ENCODE measurements at regions not wholly inside any gene's neighbourhood (a gene's known extent, or its start where the extent isn't known, plus 50 kb on each side); places are given as distances from the start of the nearest gene placed in this dataset.

DNA sequence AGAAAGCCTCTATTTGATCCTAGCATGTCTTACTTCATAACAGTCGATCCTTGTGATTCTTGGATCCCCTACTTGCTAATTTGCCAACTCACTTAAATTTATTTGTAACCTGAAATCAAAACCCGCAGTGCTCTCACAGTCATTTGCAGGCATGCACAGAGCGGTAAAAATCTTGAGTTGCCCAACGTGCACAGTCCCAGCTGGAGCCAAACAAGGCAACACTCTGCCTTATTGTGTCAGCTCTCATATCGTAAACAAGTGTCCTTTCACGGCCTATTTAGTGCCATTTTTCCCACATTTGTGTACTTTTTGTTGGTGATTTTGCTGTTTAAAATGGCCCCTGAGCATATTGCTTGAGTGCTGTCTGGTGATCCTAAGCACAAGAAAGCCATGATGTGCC lies 511.3 kb upstream of the WWC1 start:
- no peak for ATAC-seq

DNA sequence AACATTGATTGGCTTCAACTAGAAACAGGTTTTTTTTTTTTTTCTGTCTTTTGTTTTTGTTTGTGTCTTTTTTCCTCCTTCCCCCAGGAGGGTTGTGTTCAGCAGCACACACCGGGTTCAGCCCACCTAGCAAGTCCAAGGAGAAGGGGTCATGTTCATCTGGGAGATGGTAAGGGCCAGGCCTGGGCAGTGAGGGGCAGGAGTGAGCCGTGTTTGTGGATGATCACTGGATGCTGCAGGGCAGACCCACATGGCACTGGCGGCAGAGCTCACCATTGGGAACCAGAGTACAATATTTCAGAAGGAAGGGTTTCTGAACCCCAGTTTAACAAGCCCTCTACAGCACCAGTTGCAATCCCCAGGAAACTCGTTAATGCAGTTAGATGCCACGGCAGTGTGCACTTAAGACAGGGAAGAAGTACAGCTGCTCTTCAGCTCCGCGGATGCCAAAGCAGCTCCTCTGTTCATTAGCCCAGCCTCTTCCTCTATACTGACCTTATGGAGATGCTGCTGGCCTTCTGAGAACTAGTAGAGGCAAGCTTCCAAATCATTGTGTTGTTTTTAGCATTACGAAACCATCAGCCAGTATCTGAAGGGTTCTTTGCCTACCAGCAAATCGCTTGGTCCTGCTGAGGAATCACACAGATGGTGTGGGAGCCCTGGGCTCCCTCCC lies 508.2 kb upstream of the WWC1 start:
- intact Hi-C loops (cut with DNase I), result no loop called here
- no peak for DNase-seq
- Histone ChIP-seq H3K4me1 (no peaks in the 10 kb centered on the region), H3K9me3 (no peaks in the 10 kb centered on the region), H3K4me3 (no peak overlapping the region), H3K27me3 (no peaks in the 10 kb centered on the region), H3K36me3 (no peaks in the 10 kb centered on the region), H3K27ac (no peak overlapping the region)
- peak in 1 of 4 donors; percentile 12 for ATAC-seq
- TF ChIP-seq, protein P1, sequence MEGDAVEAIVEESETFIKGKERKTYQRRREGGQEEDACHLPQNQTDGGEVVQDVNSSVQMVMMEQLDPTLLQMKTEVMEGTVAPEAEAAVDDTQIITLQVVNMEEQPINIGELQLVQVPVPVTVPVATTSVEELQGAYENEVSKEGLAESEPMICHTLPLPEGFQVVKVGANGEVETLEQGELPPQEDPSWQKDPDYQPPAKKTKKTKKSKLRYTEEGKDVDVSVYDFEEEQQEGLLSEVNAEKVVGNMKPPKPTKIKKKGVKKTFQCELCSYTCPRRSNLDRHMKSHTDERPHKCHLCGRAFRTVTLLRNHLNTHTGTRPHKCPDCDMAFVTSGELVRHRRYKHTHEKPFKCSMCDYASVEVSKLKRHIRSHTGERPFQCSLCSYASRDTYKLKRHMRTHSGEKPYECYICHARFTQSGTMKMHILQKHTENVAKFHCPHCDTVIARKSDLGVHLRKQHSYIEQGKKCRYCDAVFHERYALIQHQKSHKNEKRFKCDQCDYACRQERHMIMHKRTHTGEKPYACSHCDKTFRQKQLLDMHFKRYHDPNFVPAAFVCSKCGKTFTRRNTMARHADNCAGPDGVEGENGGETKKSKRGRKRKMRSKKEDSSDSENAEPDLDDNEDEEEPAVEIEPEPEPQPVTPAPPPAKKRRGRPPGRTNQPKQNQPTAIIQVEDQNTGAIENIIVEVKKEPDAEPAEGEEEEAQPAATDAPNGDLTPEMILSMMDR (IDR thresholded peaks at IDR 0.05), result no peak
- WGBS (ENCODE audit: insufficient coverage, low coverage, low lambda C conversion rate, missing lambda C conversion rate), result 47% methylated on average over 4 of the region's 9 CpGs

More for the DNA sequence above, 511.3 kb upstream of the WWC1 start:
- no peaks in the 10 kb centered on the region for H3K4me1 ChIP-seq
- TF ChIP-seq POLR2A (IDR thresholded peaks at IDR 0.05), result no peak
- TF ChIP-seq, protein P1 (IDR thresholded peaks at IDR 0.05), result no peak
- H3K27ac ChIP-seq, result no peak overlapping the region
- H3K9me3 ChIP-seq, result no peaks in the 10 kb centered on the region
- no peak for DNase-seq
- H3K36me3 ChIP-seq, result no peaks in the 10 kb centered on the region
- no peaks in the 10 kb centered on the region for H3K27me3 ChIP-seq
- WGBS (ENCODE audit: insufficient coverage, low coverage, low lambda C conversion rate, missing lambda C conversion rate), result 84% methylated on average over 6 of the region's 6 CpGs
- intact Hi-C loops (cut with DNase I), result no loop called here
- H3K4me3 ChIP-seq, result no peak overlapping the region

DNA sequence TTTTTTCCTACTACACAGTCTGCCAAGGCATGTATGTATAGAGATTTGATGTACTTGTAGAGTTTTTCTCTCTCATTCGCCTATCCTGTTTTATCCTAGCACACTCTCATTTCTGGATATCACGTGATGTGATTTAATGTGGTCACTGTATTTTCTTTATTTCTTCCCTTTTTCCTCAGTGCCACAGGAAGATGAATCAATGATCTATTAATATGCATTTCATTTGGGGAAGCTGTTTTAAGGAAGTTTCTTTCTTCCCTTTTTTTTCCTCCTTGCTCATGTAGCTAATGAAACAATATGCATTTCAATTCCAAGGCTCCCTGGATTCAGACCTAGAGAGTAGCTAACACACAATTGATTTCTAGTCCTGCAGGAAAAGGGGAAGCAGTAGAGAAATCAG lies 506.3 kb upstream of the WWC1 start:
- H3K9me3 ChIP-seq, result no peaks in the 10 kb centered on the region
- no peak overlapping the region for H3K4me3 ChIP-seq
- no peak for TF ChIP-seq POLR2A (IDR thresholded peaks at IDR 0.05)
- TF ChIP-seq, protein P1 (IDR thresholded peaks at IDR 0.05), result no peak
- no peak overlapping the region for H3K27ac ChIP-seq
- intact Hi-C loops (cut with DNase I), result no loop called here
- no peaks in the 10 kb centered on the region for H3K36me3 ChIP-seq
- ATAC-seq, result peak in 1 of 4 donors; percentile 30
- DNase-seq, result no peak
- no peaks in the 10 kb centered on the region for H3K27me3 ChIP-seq
- WGBS (ENCODE audit: insufficient coverage, low coverage, low lambda C conversion rate, missing lambda C conversion rate), result 51% methylated on average over 2 of the region's 2 CpGs
- no peaks in the 10 kb centered on the region for H3K4me1 ChIP-seq

DNA sequence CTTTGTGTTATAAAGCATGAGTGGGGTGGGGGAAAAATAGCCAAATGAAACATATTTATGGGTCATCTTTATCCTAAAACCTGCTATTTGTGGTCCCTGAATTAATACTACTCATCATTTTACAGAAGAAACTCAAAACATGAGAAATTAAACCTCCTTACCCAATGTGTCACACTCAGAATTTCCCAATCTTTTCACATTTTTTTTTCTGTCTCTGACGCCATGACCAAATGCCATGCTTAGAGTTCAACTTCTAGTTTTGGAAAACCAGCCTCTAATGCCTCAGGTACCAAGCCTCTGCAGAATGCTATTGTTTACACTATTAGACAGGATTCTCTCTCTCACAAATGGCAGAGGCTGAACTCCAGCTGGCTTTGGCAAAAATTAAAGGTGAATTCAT lies 505.5 kb upstream of the WWC1 start:
- no peak overlapping the region for H3K27ac ChIP-seq
- ATAC-seq, result no peak

More for the DNA sequence above, 505.5 kb upstream of the WWC1 start:
- Histone ChIP-seq H3K4me1 (no peaks in the 10 kb centered on the region), H3K27me3 (no peaks in the 10 kb centered on the region), H3K36me3 (no peaks in the 10 kb centered on the region), H3K9me3 (no peaks in the 10 kb centered on the region), H3K4me3 (no peak overlapping the region)
- no peak for DNase-seq
- no peak for TF ChIP-seq POLR2A (IDR thresholded peaks at IDR 0.05)
- TF ChIP-seq, protein P1 (IDR thresholded peaks at IDR 0.05), result no peak
- 40% methylated on average over 1 of the region's 1 CpG for WGBS (ENCODE audit: insufficient coverage, low coverage, low lambda C conversion rate, missing lambda C conversion rate)
- intact Hi-C loops (cut with DNase I), result no loop called here
